H1 (cell line): ENCODE measurements at regions not wholly inside any gene's neighbourhood (a gene's known extent, or its start where the extent isn't known, plus 50 kb on each side); places are given as distances from the start of the nearest gene placed in this dataset.

ENCODE experiments used
- EZH2 ChIP-seq: fragments of 200-600 bp; sonication (generic); IDR thresholded peaks from 2 replicates; pipeline ENCODE4 v1.7.1; 2012; ENCODE audit warnings: low read depth, mild to moderate bottlenecking, moderate library complexity, low read length, inconsistent platforms; ENCODE audit not compliant: severe bottlenecking
- POLR2A ChIP-seq, 2 experiments: IDR thresholded peaks; 1 replicate in 1 of 2; 2 replicates in 1 of 2; pipeline ENCODE4 v1.6.1; 2011; ENCODE audit warnings: low read depth in 2 of 2, low read length in 2 of 2, mild to moderate bottlenecking in 2 of 2; ENCODE audit errors: control extremely low read depth in 1 of 2
- POLR2AphosphoS5 ChIP-seq: IDR thresholded peaks from 2 replicates; pipeline ENCODE4 v1.6.1; 2011; ENCODE audit warnings: low read depth, low read length
- SP1 ChIP-seq: IDR thresholded peaks from 2 replicates; pipeline ENCODE4 v1.6.1; 2011; ENCODE audit warnings: low read depth, low read length
- TF ChIP-seq, protein P1 (sequence below), 3 experiments: IDR thresholded peaks; 1 replicate in 2 of 3; 2 replicates in 1 of 3; pipeline versions ENCODE4 v1.5.1 to v1.6.1; 2011; ENCODE audit warnings: low read length in 3 of 3, mild to moderate bottlenecking in 3 of 3, inconsistent platforms in 2 of 3, low read depth in 1 of 3, moderate library complexity in 1 of 3; ENCODE audit not compliant: insufficient read depth in 1 of 3; ENCODE audit errors: control extremely low read depth in 1 of 3
- TF ChIP-seq, protein P2 (sequence below): IDR thresholded peaks from 2 replicates; pipeline ENCODE4 v1.6.1; 2011; ENCODE audit warnings: low read length, improper control_type of control experiment
- TF ChIP-seq, protein P3 (sequence below): fragments of 300-600 bp; sonication (generic); IDR thresholded peaks from 2 replicates; pipeline ENCODE4 v1.7.1; 2012; ENCODE audit warnings: low read length, moderate library complexity, mild to moderate bottlenecking, inconsistent platforms; ENCODE audit not compliant: insufficient replicate concordance

DNA sequence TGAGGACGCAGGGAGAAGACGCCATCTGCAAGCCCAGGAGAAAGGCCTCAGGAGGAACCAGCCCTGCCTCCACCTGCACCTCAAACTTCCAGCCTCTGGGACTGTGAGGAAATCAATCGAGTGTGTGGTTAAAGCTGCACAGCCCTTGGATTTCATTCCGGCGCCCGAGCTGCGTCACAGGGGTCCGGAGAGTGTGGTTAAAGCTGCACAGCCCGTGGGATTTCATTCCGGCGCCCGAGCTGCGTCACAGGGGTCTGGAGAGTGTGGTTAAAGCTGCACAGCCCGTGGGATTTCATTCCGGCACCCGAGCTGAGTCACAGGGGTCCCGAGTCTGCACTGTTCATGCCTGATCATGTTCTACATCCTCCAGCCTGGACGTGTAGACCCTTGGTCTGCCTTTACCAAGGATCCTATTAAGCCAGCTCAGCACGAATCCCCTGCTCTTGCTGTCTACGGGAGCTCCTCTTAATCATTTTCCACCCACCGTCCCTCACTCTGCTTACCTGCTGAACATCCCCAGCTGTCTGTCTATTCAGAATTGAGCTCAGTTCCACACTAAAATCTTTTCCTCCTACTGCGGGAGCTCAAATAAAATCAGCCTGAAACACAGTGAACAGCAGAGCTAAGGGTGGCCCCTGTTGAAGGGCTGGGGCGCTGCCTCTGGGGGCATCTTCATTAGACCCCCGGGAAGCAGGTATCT is 73.0 kb upstream of the OLFM1 start:
- TF ChIP-seq, protein P1, sequence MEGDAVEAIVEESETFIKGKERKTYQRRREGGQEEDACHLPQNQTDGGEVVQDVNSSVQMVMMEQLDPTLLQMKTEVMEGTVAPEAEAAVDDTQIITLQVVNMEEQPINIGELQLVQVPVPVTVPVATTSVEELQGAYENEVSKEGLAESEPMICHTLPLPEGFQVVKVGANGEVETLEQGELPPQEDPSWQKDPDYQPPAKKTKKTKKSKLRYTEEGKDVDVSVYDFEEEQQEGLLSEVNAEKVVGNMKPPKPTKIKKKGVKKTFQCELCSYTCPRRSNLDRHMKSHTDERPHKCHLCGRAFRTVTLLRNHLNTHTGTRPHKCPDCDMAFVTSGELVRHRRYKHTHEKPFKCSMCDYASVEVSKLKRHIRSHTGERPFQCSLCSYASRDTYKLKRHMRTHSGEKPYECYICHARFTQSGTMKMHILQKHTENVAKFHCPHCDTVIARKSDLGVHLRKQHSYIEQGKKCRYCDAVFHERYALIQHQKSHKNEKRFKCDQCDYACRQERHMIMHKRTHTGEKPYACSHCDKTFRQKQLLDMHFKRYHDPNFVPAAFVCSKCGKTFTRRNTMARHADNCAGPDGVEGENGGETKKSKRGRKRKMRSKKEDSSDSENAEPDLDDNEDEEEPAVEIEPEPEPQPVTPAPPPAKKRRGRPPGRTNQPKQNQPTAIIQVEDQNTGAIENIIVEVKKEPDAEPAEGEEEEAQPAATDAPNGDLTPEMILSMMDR (IDR thresholded peaks at IDR 0.05; ENCODE audit: control extremely low read depth in 1 of 3, insufficient read depth in 1 of 3, low read depth in 1 of 3, low read length in 3 of 3) = no peak
- no peak for TF ChIP-seq POLR2AphosphoS5
- no peak for TF ChIP-seq POLR2A (IDR thresholded peaks at IDR 0.05; ENCODE audit: control extremely low read depth in 1 of 2, low read depth in 2 of 2, low read length in 2 of 2)
- no peak for TF ChIP-seq SP1
- TF ChIP-seq, protein P2, sequence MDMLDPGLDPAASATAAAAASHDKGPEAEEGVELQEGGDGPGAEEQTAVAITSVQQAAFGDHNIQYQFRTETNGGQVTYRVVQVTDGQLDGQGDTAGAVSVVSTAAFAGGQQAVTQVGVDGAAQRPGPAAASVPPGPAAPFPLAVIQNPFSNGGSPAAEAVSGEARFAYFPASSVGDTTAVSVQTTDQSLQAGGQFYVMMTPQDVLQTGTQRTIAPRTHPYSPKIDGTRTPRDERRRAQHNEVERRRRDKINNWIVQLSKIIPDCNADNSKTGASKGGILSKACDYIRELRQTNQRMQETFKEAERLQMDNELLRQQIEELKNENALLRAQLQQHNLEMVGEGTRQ = no peak
- TF ChIP-seq, protein P3, sequence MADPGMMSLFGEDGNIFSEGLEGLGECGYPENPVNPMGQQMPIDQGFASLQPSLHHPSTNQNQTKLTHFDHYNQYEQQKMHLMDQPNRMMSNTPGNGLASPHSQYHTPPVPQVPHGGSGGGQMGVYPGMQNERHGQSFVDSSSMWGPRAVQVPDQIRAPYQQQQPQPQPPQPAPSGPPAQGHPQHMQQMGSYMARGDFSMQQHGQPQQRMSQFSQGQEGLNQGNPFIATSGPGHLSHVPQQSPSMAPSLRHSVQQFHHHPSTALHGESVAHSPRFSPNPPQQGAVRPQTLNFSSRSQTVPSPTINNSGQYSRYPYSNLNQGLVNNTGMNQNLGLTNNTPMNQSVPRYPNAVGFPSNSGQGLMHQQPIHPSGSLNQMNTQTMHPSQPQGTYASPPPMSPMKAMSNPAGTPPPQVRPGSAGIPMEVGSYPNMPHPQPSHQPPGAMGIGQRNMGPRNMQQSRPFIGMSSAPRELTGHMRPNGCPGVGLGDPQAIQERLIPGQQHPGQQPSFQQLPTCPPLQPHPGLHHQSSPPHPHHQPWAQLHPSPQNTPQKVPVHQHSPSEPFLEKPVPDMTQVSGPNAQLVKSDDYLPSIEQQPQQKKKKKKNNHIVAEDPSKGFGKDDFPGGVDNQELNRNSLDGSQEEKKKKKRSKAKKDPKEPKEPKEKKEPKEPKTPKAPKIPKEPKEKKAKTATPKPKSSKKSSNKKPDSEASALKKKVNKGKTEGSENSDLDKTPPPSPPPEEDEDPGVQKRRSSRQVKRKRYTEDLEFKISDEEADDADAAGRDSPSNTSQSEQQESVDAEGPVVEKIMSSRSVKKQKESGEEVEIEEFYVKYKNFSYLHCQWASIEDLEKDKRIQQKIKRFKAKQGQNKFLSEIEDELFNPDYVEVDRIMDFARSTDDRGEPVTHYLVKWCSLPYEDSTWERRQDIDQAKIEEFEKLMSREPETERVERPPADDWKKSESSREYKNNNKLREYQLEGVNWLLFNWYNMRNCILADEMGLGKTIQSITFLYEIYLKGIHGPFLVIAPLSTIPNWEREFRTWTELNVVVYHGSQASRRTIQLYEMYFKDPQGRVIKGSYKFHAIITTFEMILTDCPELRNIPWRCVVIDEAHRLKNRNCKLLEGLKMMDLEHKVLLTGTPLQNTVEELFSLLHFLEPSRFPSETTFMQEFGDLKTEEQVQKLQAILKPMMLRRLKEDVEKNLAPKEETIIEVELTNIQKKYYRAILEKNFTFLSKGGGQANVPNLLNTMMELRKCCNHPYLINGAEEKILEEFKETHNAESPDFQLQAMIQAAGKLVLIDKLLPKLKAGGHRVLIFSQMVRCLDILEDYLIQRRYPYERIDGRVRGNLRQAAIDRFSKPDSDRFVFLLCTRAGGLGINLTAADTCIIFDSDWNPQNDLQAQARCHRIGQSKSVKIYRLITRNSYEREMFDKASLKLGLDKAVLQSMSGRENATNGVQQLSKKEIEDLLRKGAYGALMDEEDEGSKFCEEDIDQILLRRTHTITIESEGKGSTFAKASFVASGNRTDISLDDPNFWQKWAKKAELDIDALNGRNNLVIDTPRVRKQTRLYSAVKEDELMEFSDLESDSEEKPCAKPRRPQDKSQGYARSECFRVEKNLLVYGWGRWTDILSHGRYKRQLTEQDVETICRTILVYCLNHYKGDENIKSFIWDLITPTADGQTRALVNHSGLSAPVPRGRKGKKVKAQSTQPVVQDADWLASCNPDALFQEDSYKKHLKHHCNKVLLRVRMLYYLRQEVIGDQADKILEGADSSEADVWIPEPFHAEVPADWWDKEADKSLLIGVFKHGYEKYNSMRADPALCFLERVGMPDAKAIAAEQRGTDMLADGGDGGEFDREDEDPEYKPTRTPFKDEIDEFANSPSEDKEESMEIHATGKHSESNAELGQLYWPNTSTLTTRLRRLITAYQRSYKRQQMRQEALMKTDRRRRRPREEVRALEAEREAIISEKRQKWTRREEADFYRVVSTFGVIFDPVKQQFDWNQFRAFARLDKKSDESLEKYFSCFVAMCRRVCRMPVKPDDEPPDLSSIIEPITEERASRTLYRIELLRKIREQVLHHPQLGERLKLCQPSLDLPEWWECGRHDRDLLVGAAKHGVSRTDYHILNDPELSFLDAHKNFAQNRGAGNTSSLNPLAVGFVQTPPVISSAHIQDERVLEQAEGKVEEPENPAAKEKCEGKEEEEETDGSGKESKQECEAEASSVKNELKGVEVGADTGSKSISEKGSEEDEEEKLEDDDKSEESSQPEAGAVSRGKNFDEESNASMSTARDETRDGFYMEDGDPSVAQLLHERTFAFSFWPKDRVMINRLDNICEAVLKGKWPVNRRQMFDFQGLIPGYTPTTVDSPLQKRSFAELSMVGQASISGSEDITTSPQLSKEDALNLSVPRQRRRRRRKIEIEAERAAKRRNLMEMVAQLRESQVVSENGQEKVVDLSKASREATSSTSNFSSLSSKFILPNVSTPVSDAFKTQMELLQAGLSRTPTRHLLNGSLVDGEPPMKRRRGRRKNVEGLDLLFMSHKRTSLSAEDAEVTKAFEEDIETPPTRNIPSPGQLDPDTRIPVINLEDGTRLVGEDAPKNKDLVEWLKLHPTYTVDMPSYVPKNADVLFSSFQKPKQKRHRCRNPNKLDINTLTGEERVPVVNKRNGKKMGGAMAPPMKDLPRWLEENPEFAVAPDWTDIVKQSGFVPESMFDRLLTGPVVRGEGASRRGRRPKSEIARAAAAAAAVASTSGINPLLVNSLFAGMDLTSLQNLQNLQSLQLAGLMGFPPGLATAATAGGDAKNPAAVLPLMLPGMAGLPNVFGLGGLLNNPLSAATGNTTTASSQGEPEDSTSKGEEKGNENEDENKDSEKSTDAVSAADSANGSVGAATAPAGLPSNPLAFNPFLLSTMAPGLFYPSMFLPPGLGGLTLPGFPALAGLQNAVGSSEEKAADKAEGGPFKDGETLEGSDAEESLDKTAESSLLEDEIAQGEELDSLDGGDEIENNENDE = no peak
- no peak for TF ChIP-seq EZH2
